ENCODE measurements at regions not wholly inside any gene's neighbourhood (a gene's known extent, or its start where the extent isn't known, plus 50 kb on each side); places are given as distances from the start of the nearest gene placed in this dataset.
"Not testable (repeated sequence)": the region's sequence is repeated elsewhere in the genome, so short reads cannot be mapped to it uniquely, and the experiment has no call there.

DNA sequence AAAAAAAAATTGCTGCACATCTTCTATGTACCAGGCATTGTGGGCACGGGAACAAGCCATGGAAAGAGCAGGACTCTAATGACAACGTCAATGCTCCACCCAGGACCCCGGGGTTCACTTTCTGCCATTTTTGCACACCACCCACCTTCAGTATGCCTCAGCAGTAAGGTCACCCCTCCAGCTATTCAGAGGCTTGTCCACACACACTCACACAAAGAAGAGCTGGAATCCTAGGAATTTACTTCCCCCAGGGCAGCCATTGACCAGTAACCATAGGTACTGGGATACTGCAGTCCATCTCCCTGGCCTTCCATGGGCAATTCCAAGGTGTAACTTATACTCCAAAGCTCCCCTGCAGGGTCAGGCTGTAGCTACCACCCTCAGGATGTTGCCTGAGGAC, 170.8 kb downstream of the SUCLG1 start:
- peak; percentile 13 for DNase-seq (ENCODE audit: low read depth)

DNA sequence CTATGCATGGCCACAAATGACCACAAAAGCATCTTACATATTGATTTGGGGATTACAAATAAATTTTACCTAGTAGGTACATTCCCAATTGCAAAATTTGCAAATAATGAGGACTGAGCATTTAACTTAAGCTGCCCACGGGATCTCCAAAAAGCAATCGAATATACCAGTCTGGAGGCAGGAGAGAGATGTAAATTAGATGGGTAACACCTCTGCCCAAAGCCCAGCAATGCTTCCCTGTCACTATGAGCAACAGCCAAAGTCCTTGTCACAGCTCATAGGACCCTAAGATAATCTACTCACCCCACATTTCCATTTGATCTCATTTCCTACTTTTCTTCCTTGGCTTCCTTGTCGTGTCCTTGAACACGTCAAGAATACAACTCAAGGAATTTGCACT, 172.2 kb downstream of the SUCLG1 start:
- no peak for DNase-seq (ENCODE audit: low read depth)

DNA sequence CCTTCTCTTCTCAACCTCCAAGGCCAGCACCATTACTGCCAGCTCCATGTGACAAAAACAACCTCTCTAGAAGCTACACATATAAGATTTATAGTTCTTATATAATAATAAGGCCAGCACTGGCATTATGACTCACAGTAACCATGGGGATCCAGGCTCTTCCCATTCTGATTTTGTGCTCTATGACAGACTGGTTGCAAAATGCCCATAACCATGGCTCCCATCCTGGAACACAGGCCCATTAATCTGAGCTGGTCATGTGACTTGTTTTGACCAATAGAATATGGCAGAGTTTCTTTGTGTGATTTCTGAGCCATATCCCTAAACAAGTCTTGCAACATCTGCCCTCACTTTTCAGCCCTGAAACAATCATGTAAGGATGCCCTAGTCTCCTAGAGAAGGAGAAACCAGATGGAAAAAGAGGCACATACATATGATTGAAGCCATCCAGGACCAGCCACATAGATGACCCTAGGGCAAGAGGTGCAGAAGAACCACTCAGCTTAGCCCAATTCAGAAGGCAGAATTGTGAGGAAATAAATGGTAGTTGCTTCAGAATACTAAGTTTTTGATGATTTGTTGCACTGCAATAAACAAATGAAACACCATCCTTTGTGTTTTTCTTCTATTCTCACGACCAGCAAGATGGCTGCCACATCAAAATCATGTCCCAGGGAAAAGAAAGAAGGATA, 173.9 kb downstream of the SUCLG1 start:
- peak; percentile 9 for DNase-seq (ENCODE audit: low read depth)

DNA sequence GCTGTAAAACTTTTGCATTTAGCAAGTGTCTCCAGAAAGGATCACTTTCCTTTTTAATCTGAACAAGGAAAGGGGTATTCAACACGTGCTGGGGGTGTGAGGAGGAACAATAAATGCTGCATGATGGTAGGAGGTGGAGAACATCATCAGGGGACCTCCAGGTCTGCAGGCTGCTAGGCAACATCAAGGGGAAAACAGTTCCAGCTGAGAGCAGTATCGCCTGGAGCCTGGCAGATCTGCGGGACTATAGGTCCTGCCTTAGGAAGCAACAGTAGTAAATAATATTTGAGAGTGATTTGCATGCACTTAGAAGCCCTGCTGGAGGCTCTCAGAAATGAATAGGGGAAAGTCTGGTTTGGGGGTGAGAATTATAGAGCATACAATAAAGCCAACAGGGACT, 175.6 kb downstream of the SUCLG1 start:
- no peak for DNase-seq (ENCODE audit: low read depth)

DNA sequence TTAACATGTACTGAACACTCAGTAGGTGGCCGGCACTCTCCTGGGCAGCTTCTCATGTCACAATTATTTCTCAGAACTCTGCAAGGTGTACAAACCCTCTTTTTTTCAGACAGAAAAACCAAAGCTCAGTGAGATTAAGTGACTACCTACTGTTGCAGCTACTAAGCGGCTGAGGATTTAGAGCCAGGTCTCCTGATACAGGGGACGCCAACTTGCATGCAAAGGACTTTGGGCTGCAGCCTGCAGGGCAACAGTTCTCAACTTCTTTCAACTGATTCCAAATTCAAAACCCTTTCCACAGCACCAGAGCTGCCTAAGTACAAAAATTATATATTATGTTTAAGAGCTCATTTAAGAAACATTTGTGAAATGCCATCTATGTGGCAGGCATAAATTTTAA, 177.6 kb downstream of the SUCLG1 start:
- DNase-seq (ENCODE audit: low read depth), result no peak

DNA sequence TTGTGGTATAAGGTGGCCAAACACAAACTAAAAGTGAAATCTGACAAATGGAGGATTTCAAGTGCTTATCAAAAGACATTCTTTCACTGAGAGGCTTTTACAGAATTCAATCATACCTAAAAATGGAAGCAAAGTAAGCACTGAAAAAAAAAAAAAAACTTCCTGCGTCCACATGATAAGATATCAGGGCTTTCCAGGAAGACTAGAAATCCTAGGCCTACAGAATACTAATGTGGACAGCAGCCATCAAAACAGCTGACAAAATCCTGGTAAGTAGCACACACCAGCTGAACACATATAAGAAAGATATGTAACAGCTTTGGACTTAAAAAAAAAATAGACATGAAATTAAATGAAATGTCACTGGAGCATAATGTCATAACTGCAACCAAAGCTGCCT, 178.2 kb downstream of the SUCLG1 start:
- DNase-seq (ENCODE audit: low read depth), result no peak

DNA sequence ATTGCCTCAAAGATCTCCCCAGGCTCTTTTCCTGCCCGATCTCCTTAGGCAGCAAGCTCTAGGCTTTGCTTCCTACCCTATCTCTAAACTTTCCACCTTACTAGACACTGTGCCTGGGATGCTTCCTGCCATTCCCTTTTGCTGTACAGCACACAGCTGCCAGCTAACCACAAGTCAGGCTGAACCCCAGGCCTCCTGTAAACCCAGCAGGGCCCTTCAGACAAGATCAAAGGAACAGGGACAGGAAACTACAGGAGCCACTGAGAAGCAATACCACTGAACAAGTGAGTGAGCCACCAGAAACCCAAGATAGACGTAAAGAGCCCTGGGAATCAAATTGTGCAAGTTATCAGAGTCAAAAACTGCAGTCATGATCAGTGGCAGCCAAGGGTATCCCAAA, 180.7 kb downstream of the SUCLG1 start:
- DNase-seq (ENCODE audit: low read depth), result no peak

DNA sequence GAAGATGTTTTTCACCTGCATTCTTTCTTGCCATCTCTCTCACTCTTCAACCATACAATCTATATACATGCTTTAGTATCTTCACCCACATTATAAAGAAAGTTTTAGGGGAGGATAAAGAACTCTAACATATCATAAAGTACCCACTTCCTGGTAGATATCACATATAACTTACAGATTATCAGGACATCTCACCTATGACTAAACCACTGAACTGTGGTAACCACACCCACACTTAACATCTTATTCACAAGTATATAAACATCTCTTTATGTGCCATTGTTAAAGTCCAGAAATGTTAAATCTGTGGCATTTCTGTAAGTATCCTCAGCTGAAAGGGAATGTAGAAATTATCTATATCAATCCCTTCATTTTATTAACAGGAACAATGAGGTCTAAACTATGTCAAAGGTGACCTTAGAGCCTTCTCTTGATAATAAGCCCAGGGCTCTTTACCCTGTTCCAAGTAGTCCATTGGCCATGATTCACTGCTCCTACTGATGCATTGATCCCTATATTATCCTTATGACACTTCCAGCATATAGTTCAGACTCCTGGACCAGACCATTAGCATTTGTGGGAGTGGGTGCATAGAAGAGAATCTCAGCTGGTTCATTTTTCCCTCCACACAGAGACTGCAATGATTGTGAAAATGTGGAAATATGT, 182.4 kb downstream of the SUCLG1 start:
- no peak for DNase-seq (ENCODE audit: low read depth)

DNA sequence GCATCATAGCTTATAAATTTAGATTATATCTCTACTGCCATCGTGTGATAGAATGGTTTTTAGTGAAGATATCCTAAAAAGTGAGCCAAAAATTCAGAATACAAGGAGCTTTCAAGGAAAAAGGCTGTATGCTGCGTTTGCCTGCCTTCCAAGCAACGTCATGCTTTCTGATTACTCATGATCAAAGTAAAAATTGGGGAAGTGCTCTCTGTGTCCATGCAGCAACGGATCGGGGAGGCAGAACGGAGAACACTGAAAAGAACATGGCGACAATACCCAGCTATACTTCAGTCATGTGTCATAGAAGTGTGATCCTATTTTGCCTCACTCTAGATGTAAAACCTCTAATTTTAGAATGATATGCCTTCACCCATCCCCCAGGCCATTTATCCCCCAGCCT, 185.7 kb downstream of the SUCLG1 start:
- DNase-seq (ENCODE audit: low read depth), result no peak

DNA sequence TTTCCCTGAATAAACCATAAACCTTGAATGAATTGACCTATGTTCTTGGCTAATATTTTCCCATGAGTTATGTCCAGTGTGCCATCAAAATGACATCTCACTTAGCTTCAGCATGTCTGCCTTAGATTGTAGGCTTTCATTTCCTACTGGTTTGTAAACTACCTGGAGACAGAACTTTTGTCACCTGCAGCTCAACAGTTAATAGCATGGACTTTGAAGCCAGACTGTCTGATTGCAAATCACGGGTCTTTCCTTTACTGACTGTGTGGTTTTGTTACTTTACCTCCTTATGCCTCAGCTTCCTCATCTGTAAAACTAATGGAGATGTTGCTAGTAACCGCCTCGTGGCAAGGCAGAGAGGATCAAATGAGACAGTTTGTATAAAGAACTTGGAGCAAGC, 187.1 kb downstream of the SUCLG1 start:
- DNase-seq (ENCODE audit: low read depth), result no peak

DNA sequence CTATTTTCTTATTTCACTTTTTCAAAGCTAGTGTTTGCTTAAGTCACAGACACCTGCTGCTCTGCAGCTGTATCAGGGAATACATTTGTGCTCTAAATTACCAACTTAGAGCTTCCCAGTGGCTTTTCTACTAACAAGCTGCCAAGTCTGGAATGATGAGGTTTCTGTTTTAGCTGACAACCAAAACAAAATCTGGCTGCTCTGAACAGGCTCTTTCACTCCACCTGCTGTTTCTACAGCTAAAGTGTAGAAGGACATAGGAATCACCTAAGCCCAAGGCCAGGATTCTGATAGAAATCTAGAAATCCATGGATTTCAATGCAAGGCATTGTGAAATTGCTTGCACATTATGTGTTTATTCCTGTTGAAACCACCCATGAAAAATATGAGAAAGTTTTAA, 201.2 kb downstream of the SUCLG1 start:
- DNase-seq (ENCODE audit: low read depth), result peak; percentile 21

DNA sequence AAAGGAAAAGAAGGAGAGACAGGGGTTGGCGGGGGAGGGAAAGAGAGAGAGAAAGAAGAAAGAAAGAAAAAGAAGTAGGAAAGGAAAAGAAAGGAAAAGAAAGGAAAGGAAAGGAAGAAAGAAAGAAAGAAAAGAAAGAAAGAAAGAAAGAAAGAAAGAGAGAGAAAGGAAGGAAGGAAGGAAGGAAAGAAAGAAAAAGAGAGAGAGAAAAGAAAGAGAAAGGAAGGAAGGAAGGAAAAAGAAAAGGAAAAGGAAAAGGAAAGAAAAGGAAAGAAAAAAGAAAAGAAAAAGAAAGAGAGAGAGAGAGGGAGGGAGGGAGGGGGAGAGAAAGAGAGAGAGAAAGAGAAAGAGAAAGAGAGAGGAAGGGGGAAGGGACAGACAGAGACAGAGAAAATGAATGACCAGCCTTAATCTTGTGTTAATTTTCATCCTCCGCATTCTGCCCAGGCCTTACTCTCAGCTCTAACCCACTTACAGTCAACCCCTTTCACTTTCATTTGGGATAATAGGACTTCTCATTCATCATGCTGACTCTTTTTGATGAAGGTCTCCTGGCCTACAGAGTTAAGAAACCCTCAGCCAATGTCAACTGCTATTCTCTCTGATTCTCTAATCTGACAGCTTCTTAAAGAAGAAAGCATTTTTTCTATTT, 207.3 kb downstream of the SUCLG1 start:
- no peak for DNase-seq (ENCODE audit: low read depth)

DNA sequence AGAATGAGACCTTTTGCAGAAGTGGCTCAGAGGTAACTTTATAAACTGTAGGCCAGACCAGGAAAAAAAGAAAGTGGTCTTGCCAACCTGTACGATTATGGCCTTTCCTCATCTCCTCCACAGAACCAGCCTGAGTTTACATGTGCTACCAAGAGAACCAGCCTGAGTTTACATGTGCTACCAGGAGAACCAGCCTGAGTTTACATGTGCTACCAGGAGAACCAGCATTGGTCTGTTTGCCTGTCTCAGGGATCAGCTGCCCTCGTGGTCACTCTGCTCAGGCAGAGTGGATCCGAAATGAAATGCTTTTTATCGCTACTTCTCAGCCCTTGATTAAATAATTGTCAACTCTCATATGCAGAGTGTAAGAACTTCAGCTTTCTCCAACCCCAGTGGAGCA, 209.9 kb downstream of the SUCLG1 start:
- no peak for DNase-seq (ENCODE audit: low read depth)

DNA sequence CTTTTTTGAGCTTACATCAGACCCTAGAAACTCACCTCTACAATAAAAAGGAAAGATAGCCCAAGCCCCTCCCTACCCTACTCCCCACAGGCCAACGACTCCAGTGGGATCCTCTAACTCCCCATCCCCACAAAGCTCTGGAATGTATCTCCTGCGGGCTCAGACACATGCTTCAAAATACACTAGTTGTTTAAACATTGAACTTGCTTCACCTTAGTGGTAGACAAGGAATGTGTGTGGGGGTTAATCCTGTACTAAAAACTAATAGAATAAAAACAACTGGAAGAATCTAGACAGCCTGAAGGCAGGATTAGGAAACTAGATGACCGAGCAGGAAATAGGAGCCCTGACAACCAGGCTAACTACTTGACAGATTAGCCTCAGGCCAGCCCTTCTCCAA, 211.5 kb downstream of the SUCLG1 start:
- peak; percentile 17 for DNase-seq (ENCODE audit: low read depth)

DNA sequence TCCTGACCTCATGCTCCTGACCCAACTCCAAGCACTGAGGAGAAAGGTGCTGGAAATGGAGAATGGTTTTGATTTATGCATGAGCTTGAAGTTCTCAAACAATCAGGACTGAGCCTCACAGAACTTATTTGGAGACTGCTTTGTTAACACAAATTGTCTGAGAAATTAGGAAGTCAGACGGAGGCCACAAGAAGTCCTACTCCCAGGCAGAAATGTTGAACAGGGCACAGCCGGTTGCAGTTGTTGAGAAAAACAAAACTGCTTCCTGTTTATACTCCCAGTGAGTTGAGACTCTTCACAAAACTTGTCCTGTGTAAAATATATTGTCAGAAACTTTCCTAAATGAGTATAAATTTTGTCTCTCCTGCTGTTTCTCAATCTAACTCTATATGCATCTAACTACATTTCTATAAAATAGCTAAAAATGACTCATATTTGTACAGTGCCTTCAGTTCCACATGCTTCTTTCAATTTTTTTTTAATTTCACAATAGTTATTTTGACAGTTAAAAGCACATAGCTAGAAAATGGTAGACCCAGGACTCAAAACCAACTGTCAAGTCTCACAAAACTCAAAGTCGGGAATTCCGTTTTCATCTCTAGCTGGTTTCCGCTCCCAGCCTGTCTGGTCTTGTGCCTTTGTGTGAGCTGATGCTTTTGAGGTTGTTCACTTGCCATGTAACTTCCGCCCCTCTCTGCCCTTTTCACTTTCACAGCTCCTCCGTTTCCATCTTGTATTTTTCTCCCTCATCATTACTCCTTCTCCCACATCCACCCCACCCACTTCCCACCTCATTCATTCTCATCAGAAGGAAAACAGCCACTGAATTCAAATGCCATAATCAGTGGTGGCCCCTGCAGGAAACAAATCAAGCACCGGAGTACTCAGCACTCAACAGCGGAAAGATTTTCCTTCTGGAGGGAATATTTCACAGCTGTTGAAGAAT, 215.0 kb downstream of the SUCLG1 start:
- DNase-seq (ENCODE audit: low read depth), result no peak

DNA sequence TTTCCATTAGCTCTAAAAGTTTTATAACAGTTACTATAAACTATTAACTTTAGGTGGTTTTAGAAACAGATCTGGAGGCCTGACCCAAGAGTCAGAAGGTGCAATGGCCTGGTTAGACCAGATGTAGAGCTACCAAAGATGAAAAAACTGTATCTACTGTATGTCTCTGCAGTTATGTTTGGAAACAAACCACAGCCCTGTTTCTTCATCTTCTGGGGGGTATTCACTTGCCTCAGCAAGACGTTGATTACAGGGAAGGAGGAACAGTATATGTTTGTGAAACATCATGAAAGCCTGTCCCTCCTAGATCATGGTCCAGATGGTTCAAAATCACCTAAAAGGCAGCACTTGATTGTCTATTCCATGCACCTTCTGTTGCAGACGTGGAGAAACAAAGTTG, 220.2 kb downstream of the SUCLG1 start:
- no peak for DNase-seq (ENCODE audit: low read depth)

DNA sequence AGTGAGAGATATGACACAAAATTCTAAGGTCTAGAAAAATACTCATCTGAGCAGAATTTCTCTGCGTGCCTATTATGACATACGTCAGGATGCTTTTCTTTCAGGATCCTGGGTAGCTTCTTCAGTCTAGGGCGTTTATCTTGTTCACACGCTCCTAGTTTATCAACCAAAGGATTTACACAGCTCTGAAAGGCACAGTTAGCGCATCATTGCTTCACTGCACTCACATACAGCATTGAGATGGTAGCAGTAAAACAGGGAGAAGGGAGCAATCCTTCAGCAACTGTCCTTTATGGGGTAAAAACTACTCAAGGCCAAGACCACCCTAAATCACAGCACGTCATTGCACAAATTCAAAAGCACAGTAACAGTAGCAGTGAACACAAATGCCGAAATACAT, 222.8 kb downstream of the SUCLG1 start:
- no peak for DNase-seq (ENCODE audit: low read depth)

DNA sequence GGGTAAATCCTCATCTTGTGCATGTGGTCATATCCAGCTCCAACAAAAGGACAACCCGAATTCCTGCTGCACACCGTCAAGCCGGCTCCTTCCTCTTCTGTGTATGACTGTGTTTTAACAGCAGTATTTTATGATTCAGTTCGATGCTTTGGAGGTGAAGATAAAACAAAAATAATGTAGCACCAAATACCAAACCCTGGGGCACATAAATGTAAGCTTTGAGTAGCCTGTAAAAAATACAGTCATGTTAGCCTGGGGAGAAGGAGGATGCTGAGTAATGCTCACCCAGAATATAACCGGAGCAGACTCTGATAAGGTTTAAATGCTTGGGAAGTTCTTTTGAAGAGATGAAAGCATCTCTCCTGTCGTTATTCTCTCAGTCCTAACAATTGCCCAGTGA, 225.0 kb downstream of the SUCLG1 start:
- peak; percentile 36 for DNase-seq (ENCODE audit: low read depth)

DNA sequence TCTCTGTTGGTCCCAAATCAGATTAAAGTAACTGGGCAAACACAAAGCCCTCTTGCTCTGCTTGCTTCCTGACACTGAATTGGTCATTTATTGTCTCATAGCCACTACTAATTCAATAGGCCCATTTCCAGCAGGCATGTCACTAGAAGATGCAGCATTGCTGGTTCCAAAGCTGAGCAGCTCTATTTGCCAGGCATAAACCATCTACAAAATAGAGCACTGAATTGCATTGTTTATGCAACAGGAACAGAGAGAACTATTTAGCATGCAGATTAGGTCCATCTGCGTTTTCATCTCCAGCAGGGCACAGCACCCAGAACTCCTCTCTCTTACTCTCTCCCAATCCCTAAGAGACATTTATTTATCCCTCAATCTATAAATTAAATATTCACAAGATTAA, 227.6 kb downstream of the SUCLG1 start:
- DNase-seq (ENCODE audit: low read depth), result no peak

DNA sequence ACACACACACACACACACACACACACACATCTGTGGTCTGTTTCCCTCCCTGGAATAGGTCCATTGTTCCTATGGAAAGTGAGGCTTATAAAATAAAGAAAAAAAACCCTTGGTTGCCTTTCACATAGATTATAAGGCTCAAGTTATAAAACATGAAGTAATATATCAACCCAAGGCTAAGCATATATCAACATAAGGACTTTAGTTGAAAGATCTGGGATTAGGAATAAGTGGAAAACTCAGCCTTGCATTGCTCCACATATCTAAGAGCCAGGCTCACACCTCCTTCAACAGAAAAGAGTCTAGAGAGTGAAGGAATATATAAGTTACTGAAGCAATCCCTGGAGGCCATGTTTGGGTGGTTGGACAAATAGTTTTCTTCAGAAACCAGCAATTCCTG, 235.0 kb downstream of the SUCLG1 start:
- no peak for DNase-seq (ENCODE audit: low read depth)

DNA sequence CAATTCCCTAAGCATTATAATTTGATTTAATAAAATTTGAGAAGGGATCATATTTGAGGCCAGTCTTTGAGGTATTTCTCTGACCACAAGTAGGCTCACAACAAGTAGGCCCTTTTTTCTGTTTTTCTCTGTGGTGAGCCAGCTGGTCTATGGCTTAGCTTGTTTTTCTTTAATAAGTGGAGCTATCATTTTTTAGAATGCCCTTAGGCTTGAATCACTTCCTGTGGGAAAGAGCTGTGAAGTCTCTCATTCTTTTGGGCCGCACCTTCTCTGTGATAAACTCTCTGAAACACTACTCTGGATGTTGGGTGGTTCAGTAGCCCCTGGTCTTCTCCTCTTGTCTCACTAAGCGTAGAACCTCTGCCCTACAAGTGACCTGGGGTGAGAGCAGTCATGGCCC, 235.9 kb downstream of the SUCLG1 start:
- peak; percentile 40 for DNase-seq (ENCODE audit: low read depth)

DNA sequence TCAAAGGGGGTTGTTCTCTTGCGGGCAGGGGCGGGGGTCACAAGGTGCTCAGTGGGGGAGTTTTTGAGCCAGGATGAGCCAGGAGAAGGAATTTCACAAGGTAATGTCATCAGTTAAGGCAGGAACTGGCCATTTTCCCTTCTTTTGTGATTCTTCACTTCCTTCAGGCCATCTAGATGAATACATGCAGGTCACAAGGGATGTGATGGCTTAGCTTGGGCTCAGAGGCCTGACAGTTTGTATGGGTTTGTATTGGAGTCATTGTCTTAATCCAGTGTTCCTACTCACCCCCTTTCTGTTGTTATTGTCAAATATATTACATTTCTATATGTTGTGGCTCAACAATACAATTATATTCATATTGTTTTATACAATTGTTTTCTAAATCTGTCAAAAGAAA, 238.0 kb downstream of the SUCLG1 start:
- DNase-seq (ENCODE audit: low read depth), result not testable (repeated sequence)
